Keratinocyte (primary cell): ENCODE measurements at regions not wholly inside any gene's neighbourhood (a gene's known extent, or its start where the extent isn't known, plus 50 kb on each side); places are given as distances from the start of the nearest gene placed in this dataset.

Experiments
- CTCF ChIP-seq, 3 experiments: IDR thresholded peaks in 1 of 3; conservative IDR thresholded peaks in 1 of 3; optimal IDR thresholded peaks in 1 of 3; 2 replicates in 2 of 3; 3 replicates in 1 of 3; pipeline versions ENCODE3 to v1.5.1; 2011; ENCODE audit warnings: low read length in 3 of 3, mild to moderate bottlenecking in 3 of 3, moderate library complexity in 2 of 3, control low read depth in 1 of 3, inconsistent platforms in 1 of 3; ENCODE audit not compliant: insufficient read depth in 2 of 3; ENCODE audit errors: extremely low read depth in 1 of 3
- EZH2 ChIP-seq: IDR thresholded peaks from one replicate; pipeline ENCODE4 v1.6.1; 2012; ENCODE audit warnings: inconsistent platforms, mild to moderate bottlenecking, low read length, moderate library complexity

DNA sequence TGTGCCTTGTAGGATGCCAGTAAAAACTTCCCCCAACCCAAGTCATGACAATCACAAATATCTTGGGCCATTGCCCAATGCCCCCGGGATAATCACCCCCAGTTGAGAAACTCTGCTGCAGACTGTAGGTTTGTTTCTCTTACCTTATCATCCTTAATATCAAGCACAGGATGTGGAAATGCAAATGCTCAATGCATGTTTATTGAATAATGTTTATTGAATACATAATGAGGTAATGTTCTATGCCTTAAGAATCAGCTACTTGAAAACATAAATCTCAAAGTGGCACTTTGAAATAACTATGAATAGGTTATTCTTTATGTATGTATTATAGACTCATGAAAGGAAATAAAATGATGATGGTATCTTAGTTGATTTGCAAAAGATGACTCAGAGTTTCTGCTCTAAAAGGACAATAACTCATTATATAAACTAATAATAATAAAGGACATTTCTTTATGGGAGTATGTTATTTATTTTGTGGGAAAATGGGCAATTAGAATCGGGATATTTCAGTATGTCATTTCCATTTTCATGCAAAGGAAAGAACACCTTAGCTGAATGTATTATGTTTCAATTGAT, 414.2 kb downstream of the EFNB2 start:
- TF ChIP-seq CTCF (optimal IDR thresholded peaks at IDR 0.05 in 1 of 3, IDR thresholded peaks at IDR 0.05 in 1 of 3, conservative IDR thresholded peaks at IDR 0.05 in 1 of 3; ENCODE audit: extremely low read depth in 1 of 3, insufficient read depth in 2 of 3, low read length in 3 of 3) (no peak), EZH2 (no peak)
